ENCODE measurements at regions not wholly inside any gene's neighbourhood (a gene's known extent, or its start where the extent isn't known, plus 50 kb on each side); places are given as distances from the start of the nearest gene placed in this dataset.
"Not testable (repeated sequence)": the region's sequence is repeated elsewhere in the genome, so short reads cannot be mapped to it uniquely, and the experiment has no call there.

- no peaks in the 10 kb centered on the region for H3K36me3 ChIP-seq
- H3K4me1 ChIP-seq: no peaks in the 10 kb centered on the region
- DNase-seq: no peak
- TF ChIP-seq CTCF (IDR thresholded peaks at IDR 0.05) (no peak), POLR2A (IDR thresholded peaks at IDR 0.05) (no peak)
- no peak for ATAC-seq
- no peak overlapping the region for H3K27ac ChIP-seq
- no peaks in the 10 kb centered on the region for H3K9me3 ChIP-seq
- H3K27me3 ChIP-seq: no peaks in the 10 kb centered on the region
- intact Hi-C loops (cut with DNase I): no loop called here
- no peak overlapping the region for H3K4me3 ChIP-seq
- WGBS (ENCODE audit: insufficient coverage, low coverage, low lambda C conversion rate, missing lambda C conversion rate): 36% methylated on average over 3 of the region's 3 CpGs
Observed at GRCh38 chr5:167855818-167856217, 435.6 kb upstream of the WWC1 start.

GRCh38 chr5:167857321-167857720 lies 434.1 kb upstream of the WWC1 start:
- no peak overlapping the region for H3K4me3 ChIP-seq
- no peaks in the 10 kb centered on the region for H3K4me1 ChIP-seq
- intact Hi-C loops (cut with DNase I): no loop called here
- no peaks in the 10 kb centered on the region for H3K27me3 ChIP-seq
- H3K27ac ChIP-seq: no peak overlapping the region
- no peak for TF ChIP-seq CTCF (IDR thresholded peaks at IDR 0.05)
- TF ChIP-seq POLR2A (IDR thresholded peaks at IDR 0.05): no peak
- no peaks in the 10 kb centered on the region for H3K9me3 ChIP-seq
- no peaks in the 10 kb centered on the region for H3K36me3 ChIP-seq
- no peak for ATAC-seq
- 69% methylated on average over 3 of the region's 3 CpGs for WGBS (ENCODE audit: insufficient coverage, low coverage, low lambda C conversion rate, missing lambda C conversion rate)
- DNase-seq: no peak

- DNase-seq; ATAC-seq; H3K4me3 ChIP-seq; H3K27me3 ChIP-seq; H3K9me3 ChIP-seq; H3K27ac ChIP-seq; intact Hi-C loops (cut with DNase I); H3K4me1 ChIP-seq; H3K36me3 ChIP-seq: not testable (repeated sequence)
- 92% methylated on average over 10 of the region's 50 CpGs for WGBS (ENCODE audit: insufficient coverage, low coverage, low lambda C conversion rate, missing lambda C conversion rate)
Observed at GRCh38 chr5:167858186-167858855, 433.1 kb upstream of the WWC1 start.

GRCh38 chr5:167861129-167861927 lies 430.1 kb upstream of the WWC1 start:
- ATAC-seq: no peak
- WGBS (ENCODE audit: insufficient coverage, low coverage, low lambda C conversion rate, missing lambda C conversion rate): 58% methylated on average over 13 of the region's 15 CpGs
- intact Hi-C loops (cut with DNase I): no loop called here
- Histone ChIP-seq H3K27me3 (no peaks in the 10 kb centered on the region), H3K4me3 (no peak overlapping the region), H3K9me3 (no peaks in the 10 kb centered on the region), H3K27ac (no peak overlapping the region), H3K36me3 (no peaks in the 10 kb centered on the region), H3K4me1 (no peaks in the 10 kb centered on the region)
- DNase-seq: no peak
- TF ChIP-seq POLR2A (IDR thresholded peaks at IDR 0.05): no peak

- H3K36me3 ChIP-seq: no peaks in the 10 kb centered on the region
- no peaks in the 10 kb centered on the region for H3K4me1 ChIP-seq
- no peak overlapping the region for H3K4me3 ChIP-seq
- no peaks in the 10 kb centered on the region for H3K27me3 ChIP-seq
- ATAC-seq (no peak), DNase-seq (no peak)
- no peak overlapping the region for H3K27ac ChIP-seq
- 85% methylated on average over 2 of the region's 2 CpGs for whole genome bisulfite sequencing (ENCODE audit: insufficient coverage, low coverage, low lambda C conversion rate, missing lambda C conversion rate)
- no peaks in the 10 kb centered on the region for H3K9me3 ChIP-seq
- TF ChIP-seq POLR2A (IDR thresholded peaks at IDR 0.05) (no peak), CTCF (IDR thresholded peaks at IDR 0.05) (no peak)
- intact Hi-C loops (cut with DNase I): no loop called here
Observed at GRCh38 chr5:167861928-167862426, 429.5 kb upstream of the WWC1 start.
